Medulla oblongata (tissue), 1 donor: ENCODE measurements at regions not wholly inside any gene's neighbourhood (a gene's known extent, or its start where the extent isn't known, plus 50 kb on each side); places are given as distances from the start of the nearest gene placed in this dataset.
A peak's percentile ranks its signal among the peaks of the same experiment; 100 is the strongest.

ENCODE experiments used
- DNase-seq: peaks from one replicate; pipeline ENCODE4 v3.0.0-alpha.2; 2015; ENCODE audit errors: extremely low spot score

GRCh38 chr20:11778206-11778570 is 139.5 kb upstream of the BTBD3 start:
- no peak for DNase-seq

GRCh38 chr20:11780765-11781369 is 136.8 kb upstream of the BTBD3 start:
- DNase-seq: no peak

GRCh38 chr20:11783102-11783850 is 134.4 kb upstream of the BTBD3 start:
- no peak for DNase-seq

GRCh38 chr20:11785885-11786507 is 131.7 kb upstream of the BTBD3 start:
- DNase-seq: no peak

- DNase-seq: no peak
Measured at GRCh38 chr20:11790046-11790445, 127.6 kb upstream of the BTBD3 start.

GRCh38 chr20:11791316-11791715 is 126.4 kb upstream of the BTBD3 start:
- DNase-seq: no peak

GRCh38 chr20:11791835-11792567 is 125.7 kb upstream of the BTBD3 start:
- DNase-seq: no peak

GRCh38 chr20:11792568-11792953 is 125.1 kb upstream of the BTBD3 start:
- DNase-seq: peak; percentile 37

- no peak for DNase-seq
Measured at GRCh38 chr20:11794525-11794924, 123.2 kb upstream of the BTBD3 start.

- no peak for DNase-seq
Measured at GRCh38 chr20:11795071-11795615, 122.5 kb upstream of the BTBD3 start.

- no peak for DNase-seq
Measured at GRCh38 chr20:11796026-11796425, 121.7 kb upstream of the BTBD3 start.

GRCh38 chr20:11797156-11797555 is 120.5 kb upstream of the BTBD3 start:
- DNase-seq: no peak

GRCh38 chr20:11799281-11799684 is 118.4 kb upstream of the BTBD3 start:
- DNase-seq: no peak

GRCh38 chr20:11807054-11808048 is 110.3 kb upstream of the BTBD3 start:
- no peak for DNase-seq

GRCh38 chr20:11808841-11809240 is 108.9 kb upstream of the BTBD3 start:
- no peak for DNase-seq

- DNase-seq: no peak
Measured at GRCh38 chr20:11810311-11811083, 107.2 kb upstream of the BTBD3 start.

- DNase-seq: no peak
Measured at GRCh38 chr20:11813106-11813890, 104.4 kb upstream of the BTBD3 start.

- no peak for DNase-seq
Measured at GRCh38 chr20:11814267-11814666, 103.4 kb upstream of the BTBD3 start.

- no peak for DNase-seq
Measured at GRCh38 chr20:11820838-11821237, 96.9 kb upstream of the BTBD3 start.

- DNase-seq: no peak
Measured at GRCh38 chr20:11822540-11822794, 95.2 kb upstream of the BTBD3 start.
